Stimulated activated naive CD8-positive, alpha-beta T cell treated with anti-CD3 and anti-CD28 coated beads, Interleukin-15, Interleukin-2, amounts not matched to agents 100 U/mL and 50 U/mL, for 24 hours (primary cell): ENCODE measurements at regions not wholly inside any gene's neighbourhood (a gene's known extent, or its start where the extent isn't known, plus 50 kb on each side); places are given as distances from the start of the nearest gene placed in this dataset.
"Not testable (repeated sequence)": the region's sequence is repeated elsewhere in the genome, so short reads cannot be mapped to it uniquely, and the experiment has no call there.

Experiments used
- ATAC-seq: fragments of 150-1000 bp; cut with Tn5 transposase; one replicate; pipeline ENCODE4 v1.10.0; 2021
- DNase-seq: peaks from one replicate; pipeline ENCODE4 v3.0.0; 2021

GRCh38 chr10:25076506-25077177 is 60.2 kb downstream of the THNSL1 start:
- no peak for DNase-seq
- ATAC-seq = no peak

GRCh38 chr10:25078658-25079431 is 62.4 kb downstream of the THNSL1 start:
- ATAC-seq (peak; percentile 46), DNase-seq (peak; percentile 12)

- ATAC-seq (peak; percentile 68), DNase-seq (peak; percentile 69)
These were observed 64.6 kb downstream of the THNSL1 start for GRCh38 chr10:25080880-25081581.

GRCh38 chr10:25082276-25083204 is 66.1 kb downstream of the THNSL1 start:
- no peak for DNase-seq
- ATAC-seq = no peak

GRCh38 chr10:25083546-25084111 is 67.2 kb downstream of the THNSL1 start:
- no peak for ATAC-seq
- no peak for DNase-seq

- ATAC-seq (no peak), DNase-seq (no peak)
These were observed 68.0 kb downstream of the THNSL1 start for GRCh38 chr10:25084447-25084846.

- ATAC-seq (no peak), DNase-seq (no peak)
These were observed 78.2 kb downstream of the THNSL1 start for GRCh38 chr10:25094590-25094989.

GRCh38 chr10:25097669-25098411 is 77.0 kb upstream of the GPR158 start:
- no peak for ATAC-seq
- no peak for DNase-seq

- DNase-seq (no peak), ATAC-seq (no peak)
These were observed 74.7 kb upstream of the GPR158 start for GRCh38 chr10:25100141-25100540.

GRCh38 chr10:25101461-25102146 is 73.2 kb upstream of the GPR158 start:
- ATAC-seq (no peak), DNase-seq (no peak)

- DNase-seq (no peak), ATAC-seq (no peak)
These were observed 72.5 kb upstream of the GPR158 start for GRCh38 chr10:25102147-25102822.

- no peak for ATAC-seq
These were observed 71.1 kb upstream of the GPR158 start for GRCh38 chr10:25103703-25104102.

GRCh38 chr10:25104441-25104840 is 70.4 kb upstream of the GPR158 start:
- DNase-seq (no peak), ATAC-seq (no peak)

More at GRCh38 chr10:25103703-25104102, 71.1 kb upstream of the GPR158 start:
- no peak for DNase-seq

- no peak for ATAC-seq
These were observed 69.5 kb upstream of the GPR158 start for GRCh38 chr10:25105262-25105661.

GRCh38 chr10:25105743-25106260 is 69.0 kb upstream of the GPR158 start:
- no peak for ATAC-seq
- DNase-seq = no peak

More at GRCh38 chr10:25105262-25105661, 69.5 kb upstream of the GPR158 start:
- no peak for DNase-seq

GRCh38 chr10:25107756-25108155 is 67.0 kb upstream of the GPR158 start:
- no peak for ATAC-seq
- DNase-seq = no peak

- ATAC-seq, DNase-seq: not testable (repeated sequence)
These were observed 64.9 kb upstream of the GPR158 start for GRCh38 chr10:25109896-25110295.

- DNase-seq = no peak
These were observed 62.8 kb upstream of the GPR158 start for GRCh38 chr10:25112016-25112415.

More at GRCh38 chr10:25112016-25112415, 62.8 kb upstream of the GPR158 start:
- no peak for ATAC-seq
